ENCODE measurements at regions not wholly inside any gene's neighbourhood (a gene's known extent, or its start where the extent isn't known, plus 50 kb on each side); places are given as distances from the start of the nearest gene placed in this dataset.

GRCh38 chr4:163818673-163819072 lies 324.2 kb downstream of the TMA16 start:
- 85 to 88% methylated on average over 3 of the region's 3 CpGs for WGBS, 2 donors

GRCh38 chr4:163833669-163834068 lies 339.2 kb downstream of the TMA16 start:
- Histone ChIP-seq H3K27me3 (no peaks in the 10 kb centered on the region), H3K9me3 (no peaks in the 10 kb centered on the region), H3K27ac (no peak overlapping the region), H3K4me3 (no peak overlapping the region), H3K4me1 (no peaks in the 10 kb centered on the region), H3K36me3 (ENCODE audit: low read depth, missing control alignments) (no peaks in the 10 kb centered on the region)
- intact Hi-C loops (cut with DNase I; ENCODE audit: low total_unique reads) = no loop called here
- no peak for TF ChIP-seq POLR2A (IDR thresholded peaks at IDR 0.05)
- TF ChIP-seq CTCF (IDR thresholded peaks at IDR 0.05) = no peak
- 78 to 84% methylated on average over 2 of the region's 2 CpGs for WGBS, 2 donors
- no peak for DNase-seq

More at GRCh38 chr4:163818673-163819072, 324.2 kb downstream of the TMA16 start:
- Histone ChIP-seq H3K4me1 (no peaks in the 10 kb centered on the region), H3K4me3 (no peak overlapping the region), H3K36me3 (ENCODE audit: low read depth, missing control alignments) (no peaks in the 10 kb centered on the region), H3K9me3 (no peaks in the 10 kb centered on the region), H3K27ac (no peak overlapping the region), H3K27me3 (no peaks in the 10 kb centered on the region)
- intact Hi-C loops (cut with DNase I; ENCODE audit: low total_unique reads) = no loop called here
- DNase-seq = no peak
- TF ChIP-seq CTCF (IDR thresholded peaks at IDR 0.05) = no peak

- Histone ChIP-seq H3K4me3 (no peak overlapping the region), H3K4me1 (no peaks in the 10 kb centered on the region), H3K27me3 (no peaks in the 10 kb centered on the region), H3K36me3 (ENCODE audit: low read depth, missing control alignments) (no peaks in the 10 kb centered on the region), H3K27ac (no peak overlapping the region), H3K9me3 (no peaks in the 10 kb centered on the region)
- intact Hi-C loops (cut with DNase I; ENCODE audit: low total_unique reads) = no loop called here
- WGBS, 2 donors = 90 to 93% methylated on average over 3 of the region's 3 CpGs
- no peak for TF ChIP-seq CTCF (IDR thresholded peaks at IDR 0.05)
- TF ChIP-seq POLR2A (IDR thresholded peaks at IDR 0.05) = no peak
- no peak for DNase-seq
Measured at GRCh38 chr4:163846008-163846407, 351.5 kb downstream of the TMA16 start.

- Histone ChIP-seq H3K27me3 (no peaks in the 10 kb centered on the region), H3K36me3 (ENCODE audit: low read depth, missing control alignments) (no peaks in the 10 kb centered on the region), H3K4me1 (no peaks in the 10 kb centered on the region), H3K9me3 (no peaks in the 10 kb centered on the region), H3K27ac (no peak overlapping the region), H3K4me3 (no peak overlapping the region)
- no peak for DNase-seq
- intact Hi-C loops (cut with DNase I; ENCODE audit: low total_unique reads) = no loop called here
- 81 to 82% methylated on average over 3 of the region's 3 CpGs for WGBS, 2 donors
- TF ChIP-seq POLR2A (IDR thresholded peaks at IDR 0.05) (no peak), CTCF (IDR thresholded peaks at IDR 0.05) (no peak)
Measured at GRCh38 chr4:163852246-163852645, 357.8 kb downstream of the TMA16 start.

- Histone ChIP-seq H3K27ac (no peak overlapping the region), H3K9me3 (no peaks in the 10 kb centered on the region), H3K4me1 (no peaks in the 10 kb centered on the region), H3K27me3 (no peaks in the 10 kb centered on the region), H3K36me3 (ENCODE audit: low read depth, missing control alignments) (no peaks in the 10 kb centered on the region), H3K4me3 (no peak overlapping the region)
- DNase-seq = no peak
- intact Hi-C loops (cut with DNase I; ENCODE audit: low total_unique reads) = no loop called here
- 73 to 84% methylated on average over 3 of the region's 3 CpGs for whole genome bisulfite sequencing, 2 donors
- TF ChIP-seq POLR2A (IDR thresholded peaks at IDR 0.05) (no peak), CTCF (IDR thresholded peaks at IDR 0.05) (no peak)
Measured at GRCh38 chr4:163857903-163858302, 363.4 kb downstream of the TMA16 start.
